ENCODE measurements at regions not wholly inside any gene's neighbourhood (a gene's known extent, or its start where the extent isn't known, plus 50 kb on each side); places are given as distances from the start of the nearest gene placed in this dataset.

DNA sequence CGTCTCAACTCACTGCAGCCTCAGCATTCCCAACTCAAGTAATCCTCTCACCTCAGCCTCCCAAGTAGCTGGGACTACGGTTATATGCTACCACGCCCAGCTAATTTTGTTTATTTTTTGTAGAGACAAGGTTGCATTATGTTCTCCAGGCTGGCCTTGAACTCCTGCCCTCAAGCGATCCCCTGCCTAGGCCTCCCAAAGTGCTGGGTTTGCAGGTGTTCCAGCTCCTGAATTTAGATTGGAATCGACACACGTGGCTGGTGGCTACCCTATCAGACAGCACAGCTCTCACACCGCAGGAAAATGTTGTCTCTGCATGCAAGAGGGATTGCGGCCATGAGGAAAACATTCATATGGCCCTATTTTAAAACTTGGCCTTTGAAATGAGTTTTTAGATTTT, 76.7 kb upstream of the GALNT2 start:
- no peaks in the 10 kb centered on the region for H3K9me3 ChIP-seq (ENCODE audit: control insufficient read depth, insufficient read depth, low read length)
- Mint-ChIP-seq H3K36me3 (no peaks in the 10 kb centered on the region), H3K27ac (no peak overlapping the region), H3K27me3 (ENCODE audit: low read depth in 2 of 2) (peaks cover 6 to 17% of the 10 kb centered on the region in 2 donors), H3K4me3 (no peak overlapping the region), H3K4me1 (no peaks in the 10 kb centered on the region), H3K9me3 (no peaks in the 10 kb centered on the region)
- no peak overlapping the region for H3K4me3 ChIP-seq (ENCODE audit: low read length)
- no peaks in the 10 kb centered on the region for H3K27me3 ChIP-seq (ENCODE audit: control insufficient read depth, insufficient read depth, low read length)
- no peak overlapping the region for H3K27ac ChIP-seq (ENCODE audit: low read length)
- 94% methylated on average over 7 of the region's 8 CpGs for WGBS (ENCODE audit: insufficient coverage)
- no peak for DNase-seq
- TF ChIP-seq, protein P1, sequence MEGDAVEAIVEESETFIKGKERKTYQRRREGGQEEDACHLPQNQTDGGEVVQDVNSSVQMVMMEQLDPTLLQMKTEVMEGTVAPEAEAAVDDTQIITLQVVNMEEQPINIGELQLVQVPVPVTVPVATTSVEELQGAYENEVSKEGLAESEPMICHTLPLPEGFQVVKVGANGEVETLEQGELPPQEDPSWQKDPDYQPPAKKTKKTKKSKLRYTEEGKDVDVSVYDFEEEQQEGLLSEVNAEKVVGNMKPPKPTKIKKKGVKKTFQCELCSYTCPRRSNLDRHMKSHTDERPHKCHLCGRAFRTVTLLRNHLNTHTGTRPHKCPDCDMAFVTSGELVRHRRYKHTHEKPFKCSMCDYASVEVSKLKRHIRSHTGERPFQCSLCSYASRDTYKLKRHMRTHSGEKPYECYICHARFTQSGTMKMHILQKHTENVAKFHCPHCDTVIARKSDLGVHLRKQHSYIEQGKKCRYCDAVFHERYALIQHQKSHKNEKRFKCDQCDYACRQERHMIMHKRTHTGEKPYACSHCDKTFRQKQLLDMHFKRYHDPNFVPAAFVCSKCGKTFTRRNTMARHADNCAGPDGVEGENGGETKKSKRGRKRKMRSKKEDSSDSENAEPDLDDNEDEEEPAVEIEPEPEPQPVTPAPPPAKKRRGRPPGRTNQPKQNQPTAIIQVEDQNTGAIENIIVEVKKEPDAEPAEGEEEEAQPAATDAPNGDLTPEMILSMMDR (IDR thresholded peaks at IDR 0.05): no peak
- H3K36me3 ChIP-seq (ENCODE audit: control insufficient read depth, insufficient read depth, low read length): no peaks in the 10 kb centered on the region
- intact Hi-C loops (cut with micrococcal nuclease): no loop called here
- no peaks in the 10 kb centered on the region for H3K4me1 ChIP-seq (ENCODE audit: control insufficient read depth, insufficient read depth, low read length)
- no peak for ATAC-seq

DNA sequence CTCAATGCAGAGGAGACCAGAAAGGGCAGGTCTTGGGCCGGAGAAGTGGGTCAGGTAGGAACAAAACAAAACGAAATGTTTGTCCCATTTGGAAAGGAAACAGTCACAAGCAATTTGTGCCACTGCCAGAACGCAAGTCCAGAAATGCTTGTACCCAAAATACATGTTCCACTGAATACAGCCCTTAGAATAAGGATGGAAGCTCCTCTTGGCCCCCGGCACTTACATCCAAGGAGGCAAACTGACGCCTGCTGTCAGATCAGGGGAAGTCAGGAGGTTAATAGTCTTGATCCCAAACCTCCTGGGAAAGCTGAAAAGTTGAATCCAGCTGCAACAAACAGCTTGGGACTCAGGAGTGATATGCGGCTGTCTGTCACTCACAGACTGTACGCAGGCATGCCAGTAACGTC, 75.9 kb upstream of the GALNT2 start:
- no peaks in the 10 kb centered on the region for H3K9me3 Mint-ChIP-seq
- peaks cover 3 to 17% of the 10 kb centered on the region in 2 donors for H3K27me3 Mint-ChIP-seq (ENCODE audit: low read depth in 2 of 2)
- 86% methylated on average over 8 of the region's 8 CpGs for WGBS (ENCODE audit: insufficient coverage)
- H3K4me3 ChIP-seq (ENCODE audit: low read length): no peak overlapping the region
- no peak overlapping the region for H3K27ac Mint-ChIP-seq
- no peaks in the 10 kb centered on the region for H3K36me3 Mint-ChIP-seq
- ATAC-seq (no peak), DNase-seq (no peak)
- H3K4me1 Mint-ChIP-seq: no peaks in the 10 kb centered on the region
- no peak overlapping the region for H3K27ac ChIP-seq (ENCODE audit: low read length)
- intact Hi-C loops (cut with micrococcal nuclease): no loop called here
- H3K36me3 ChIP-seq (ENCODE audit: control insufficient read depth, insufficient read depth, low read length): no peaks in the 10 kb centered on the region
- H3K4me1 ChIP-seq (ENCODE audit: control insufficient read depth, insufficient read depth, low read length): no peaks in the 10 kb centered on the region
- TF ChIP-seq, protein P1 (IDR thresholded peaks at IDR 0.05): no peak
- H3K27me3 ChIP-seq (ENCODE audit: control insufficient read depth, insufficient read depth, low read length): no peaks in the 10 kb centered on the region
- H3K9me3 ChIP-seq (ENCODE audit: control insufficient read depth, insufficient read depth, low read length): no peaks in the 10 kb centered on the region
- no peak overlapping the region for H3K4me3 Mint-ChIP-seq

DNA sequence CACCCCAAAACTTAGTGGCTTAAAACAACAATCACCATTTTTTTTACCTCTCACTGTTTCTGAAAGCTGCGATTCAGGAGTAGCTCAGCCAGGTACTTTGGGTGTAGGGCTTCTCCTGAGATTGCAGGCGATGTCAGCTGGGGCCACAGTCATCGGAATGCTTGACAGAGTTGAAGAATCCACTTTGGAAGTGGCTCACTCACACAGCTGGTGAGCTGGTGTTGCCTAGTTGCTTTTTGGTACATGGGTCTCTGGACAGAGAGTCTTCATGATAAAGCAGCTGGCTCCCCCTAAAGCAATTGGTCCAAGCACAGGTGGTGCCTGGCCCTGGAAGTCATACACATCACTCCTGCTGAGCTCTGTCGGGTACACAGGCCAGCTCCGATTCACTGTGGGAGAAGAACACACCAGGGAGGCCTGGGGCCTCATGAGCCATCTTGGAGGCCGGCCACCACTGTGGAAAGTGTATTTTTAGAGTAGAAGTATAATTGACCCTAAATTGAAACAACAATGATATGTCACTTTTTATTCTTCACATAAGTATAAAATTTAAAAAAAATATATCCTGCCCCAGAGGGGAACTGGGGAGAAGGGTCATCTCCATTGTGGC, 75.2 kb upstream of the GALNT2 start:
- Histone ChIP-seq H3K9me3 (ENCODE audit: control insufficient read depth, insufficient read depth, low read length) (no peaks in the 10 kb centered on the region), H3K36me3 (ENCODE audit: control insufficient read depth, insufficient read depth, low read length) (no peaks in the 10 kb centered on the region), H3K4me3 (ENCODE audit: low read length) (no peak overlapping the region), H3K27me3 (ENCODE audit: control insufficient read depth, insufficient read depth, low read length) (no peaks in the 10 kb centered on the region), H3K27ac (ENCODE audit: low read length) (no peak overlapping the region), H3K4me1 (ENCODE audit: control insufficient read depth, insufficient read depth, low read length) (no peaks in the 10 kb centered on the region)
- Mint-ChIP-seq H3K36me3 (no peaks in the 10 kb centered on the region), H3K9me3 (no peaks in the 10 kb centered on the region), H3K4me1 (no peaks in the 10 kb centered on the region), H3K4me3 (no peak overlapping the region), H3K27ac (no peak overlapping the region), H3K27me3 (ENCODE audit: low read depth in 2 of 2) (peaks cover 3 to 17% of the 10 kb centered on the region in 2 donors)
- intact Hi-C loops (cut with micrococcal nuclease): no loop called here
- 91% methylated on average over 5 of the region's 6 CpGs for WGBS (ENCODE audit: insufficient coverage)
- TF ChIP-seq, protein P1 (IDR thresholded peaks at IDR 0.05): no peak
- DNase-seq (no peak), ATAC-seq (no peak)

DNA sequence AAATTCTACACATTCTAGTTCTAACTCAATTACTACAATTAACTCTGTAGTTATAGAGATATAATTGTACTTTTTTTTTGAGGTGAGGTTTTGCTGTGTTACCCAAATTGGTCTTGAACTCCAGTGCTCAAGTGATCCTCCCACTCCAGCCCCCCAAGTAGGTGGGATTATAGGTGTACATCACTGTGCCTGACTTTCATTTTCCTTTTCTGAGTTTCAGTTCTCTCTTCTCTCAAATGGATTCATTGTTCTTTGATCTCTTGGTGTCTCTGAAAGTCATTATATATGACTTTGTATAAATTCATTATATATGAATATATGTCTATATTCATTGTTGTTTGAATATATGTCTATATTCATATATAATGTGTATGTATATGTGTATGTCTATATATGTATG, 74.0 kb upstream of the GALNT2 start:
- H3K27me3 Mint-ChIP-seq (ENCODE audit: low read depth in 2 of 2): peaks cover 3 to 7% of the 10 kb centered on the region in 2 donors
- H3K4me3 ChIP-seq (ENCODE audit: low read length): no peak overlapping the region
- H3K9me3 Mint-ChIP-seq: no peaks in the 10 kb centered on the region
- no peaks in the 10 kb centered on the region for H3K9me3 ChIP-seq (ENCODE audit: control insufficient read depth, insufficient read depth, low read length)
- H3K27me3 ChIP-seq (ENCODE audit: control insufficient read depth, insufficient read depth, low read length): no peaks in the 10 kb centered on the region
- no peak overlapping the region for H3K4me3 Mint-ChIP-seq
- H3K36me3 Mint-ChIP-seq: no peaks in the 10 kb centered on the region
- no peaks in the 10 kb centered on the region for H3K4me1 Mint-ChIP-seq
- no peaks in the 10 kb centered on the region for H3K36me3 ChIP-seq (ENCODE audit: control insufficient read depth, insufficient read depth, low read length)
- TF ChIP-seq, protein P1 (IDR thresholded peaks at IDR 0.05): no peak
- intact Hi-C loops (cut with micrococcal nuclease): no loop called here
- ATAC-seq: no peak
- DNase-seq: no peak
- H3K27ac ChIP-seq (ENCODE audit: low read length): no peak overlapping the region
- no peaks in the 10 kb centered on the region for H3K4me1 ChIP-seq (ENCODE audit: control insufficient read depth, insufficient read depth, low read length)
- no peak overlapping the region for H3K27ac Mint-ChIP-seq
